Neuron (in vitro differentiated cells): ENCODE measurements at regions not wholly inside any gene's neighbourhood (a gene's known extent, or its start where the extent isn't known, plus 50 kb on each side); places are given as distances from the start of the nearest gene placed in this dataset.
"Not testable (repeated sequence)": the region's sequence is repeated elsewhere in the genome, so short reads cannot be mapped to it uniquely, and the experiment has no call there.

Source experiments
- H2AFZ ChIP-seq: one replicate; pipeline ENCODE4 v1.6.1; 2013; ENCODE audit warnings: low read depth, mild to moderate bottlenecking, inconsistent platforms, low read length, moderate library complexity
- H3K27me3 ChIP-seq: one replicate; pipeline ENCODE4 v1.6.1; 2013; ENCODE audit warnings: low read length; ENCODE audit not compliant: insufficient read depth
- H3K36me3 ChIP-seq: one replicate; pipeline ENCODE4 v1.6.1; 2013; ENCODE audit warnings: low read length; ENCODE audit not compliant: insufficient read depth
- H3K4me1 ChIP-seq: one replicate; pipeline ENCODE4 v1.6.1; 2013; ENCODE audit warnings: low read length; ENCODE audit not compliant: insufficient read depth
- H3K4me3 ChIP-seq: 2 replicates; pipeline ENCODE4 v1.5.1; 2013; ENCODE audit warnings: mild to moderate bottlenecking, low read length, moderate library complexity
- H3K9me3 ChIP-seq: one replicate; pipeline ENCODE4 v1.6.1; 2013; ENCODE audit warnings: low read length

GRCh38 chr4:147206807-147207206 lies 261.1 kb upstream of the TTC29 start:
- no peak overlapping the region for H2AFZ ChIP-seq
- no peak overlapping the region for H3K4me3 ChIP-seq
- no peaks in the 10 kb centered on the region for H3K9me3 ChIP-seq
- no peaks in the 10 kb centered on the region for H3K36me3 ChIP-seq
- H3K4me1 ChIP-seq, result no peaks in the 10 kb centered on the region
- no peaks in the 10 kb centered on the region for H3K27me3 ChIP-seq

- no peaks in the 10 kb centered on the region for H3K9me3 ChIP-seq
- H2AFZ ChIP-seq, result no peak overlapping the region
- no peaks in the 10 kb centered on the region for H3K4me1 ChIP-seq
- no peaks in the 10 kb centered on the region for H3K36me3 ChIP-seq
- H3K4me3 ChIP-seq, result no peak overlapping the region
- no peaks in the 10 kb centered on the region for H3K27me3 ChIP-seq
These were observed 262.2 kb upstream of the TTC29 start for GRCh38 chr4:147207911-147208310.

GRCh38 chr4:147217655-147218054 lies 263.2 kb upstream of the EDNRA start:
- H3K27me3 ChIP-seq, result no peaks in the 10 kb centered on the region
- no peak overlapping the region for H2AFZ ChIP-seq
- H3K4me3 ChIP-seq, result no peak overlapping the region
- no peaks in the 10 kb centered on the region for H3K9me3 ChIP-seq
- H3K4me1 ChIP-seq, result no peaks in the 10 kb centered on the region
- H3K36me3 ChIP-seq, result no peaks in the 10 kb centered on the region

- Histone ChIP-seq H3K9me3 (no peaks in the 10 kb centered on the region), H3K27me3 (no peaks in the 10 kb centered on the region), H3K4me1 (no peaks in the 10 kb centered on the region), H3K36me3 (no peaks in the 10 kb centered on the region), H3K4me3 (no peak overlapping the region), H2AFZ (no peak overlapping the region)
These were observed 261.8 kb upstream of the EDNRA start for GRCh38 chr4:147219145-147219544.

- Histone ChIP-seq H2AFZ (no peak overlapping the region), H3K4me3 (no peak overlapping the region), H3K36me3 (no peaks in the 10 kb centered on the region), H3K4me1 (no peaks in the 10 kb centered on the region), H3K9me3 (no peaks in the 10 kb centered on the region), H3K27me3 (no peaks in the 10 kb centered on the region)
These were observed 260.1 kb upstream of the EDNRA start for GRCh38 chr4:147220833-147221232.

GRCh38 chr4:147222906-147223305 lies 258.0 kb upstream of the EDNRA start:
- Histone ChIP-seq H3K9me3 (no peaks in the 10 kb centered on the region), H3K4me3 (no peak overlapping the region), H3K4me1 (no peaks in the 10 kb centered on the region), H3K36me3 (no peaks in the 10 kb centered on the region), H3K27me3 (no peaks in the 10 kb centered on the region), H2AFZ (no peak overlapping the region)

GRCh38 chr4:147223576-147223975 lies 257.3 kb upstream of the EDNRA start:
- Histone ChIP-seq H3K27me3 (no peaks in the 10 kb centered on the region), H3K4me1 (no peaks in the 10 kb centered on the region), H3K4me3 (no peak overlapping the region), H3K9me3 (no peaks in the 10 kb centered on the region), H3K36me3 (no peaks in the 10 kb centered on the region), H2AFZ (no peak overlapping the region)

GRCh38 chr4:147236806-147237205 lies 244.1 kb upstream of the EDNRA start:
- Histone ChIP-seq H3K4me3 (no peak overlapping the region), H3K4me1 (no peaks in the 10 kb centered on the region), H3K9me3 (no peaks in the 10 kb centered on the region), H3K27me3 (no peaks in the 10 kb centered on the region), H3K36me3 (no peaks in the 10 kb centered on the region), H2AFZ (no peak overlapping the region)

GRCh38 chr4:147244786-147245185 lies 236.1 kb upstream of the EDNRA start:
- H3K36me3 ChIP-seq, result no peaks in the 10 kb centered on the region
- no peaks in the 10 kb centered on the region for H3K27me3 ChIP-seq
- no peak overlapping the region for H2AFZ ChIP-seq
- H3K4me1 ChIP-seq, result no peaks in the 10 kb centered on the region
- no peaks in the 10 kb centered on the region for H3K9me3 ChIP-seq
- H3K4me3 ChIP-seq, result no peak overlapping the region

- Histone ChIP-seq H3K36me3 (no peaks in the 10 kb centered on the region), H3K27me3 (no peaks in the 10 kb centered on the region), H2AFZ (no peak overlapping the region), H3K4me3 (no peak overlapping the region), H3K4me1 (no peaks in the 10 kb centered on the region), H3K9me3 (no peaks in the 10 kb centered on the region)
These were observed 234.8 kb upstream of the EDNRA start for GRCh38 chr4:147246096-147246495.

- not testable (repeated sequence) for H3K4me3 ChIP-seq, H2AFZ ChIP-seq, H3K27me3 ChIP-seq, H3K36me3 ChIP-seq, H3K9me3 ChIP-seq, H3K4me1 ChIP-seq
These were observed 234.4 kb upstream of the EDNRA start for GRCh38 chr4:147246528-147246927.

GRCh38 chr4:147247579-147247978 lies 233.3 kb upstream of the EDNRA start:
- no peaks in the 10 kb centered on the region for H3K27me3 ChIP-seq
- no peaks in the 10 kb centered on the region for H3K36me3 ChIP-seq
- H2AFZ ChIP-seq, result no peak overlapping the region
- H3K4me3 ChIP-seq, result no peak overlapping the region
- H3K9me3 ChIP-seq, result no peaks in the 10 kb centered on the region
- H3K4me1 ChIP-seq, result no peaks in the 10 kb centered on the region

- Histone ChIP-seq H2AFZ (no peak overlapping the region), H3K4me3 (no peak overlapping the region), H3K27me3 (no peaks in the 10 kb centered on the region), H3K9me3 (no peaks in the 10 kb centered on the region), H3K36me3 (no peaks in the 10 kb centered on the region), H3K4me1 (no peaks in the 10 kb centered on the region)
These were observed 230.8 kb upstream of the EDNRA start for GRCh38 chr4:147250062-147250461.

GRCh38 chr4:147255268-147255667 lies 225.6 kb upstream of the EDNRA start:
- not testable (repeated sequence) for H3K36me3 ChIP-seq, H3K9me3 ChIP-seq, H3K4me1 ChIP-seq, H3K4me3 ChIP-seq, H2AFZ ChIP-seq, H3K27me3 ChIP-seq
